Fibroblast of skin of abdomen (primary cell): ENCODE measurements at regions not wholly inside any gene's neighbourhood (a gene's known extent, or its start where the extent isn't known, plus 50 kb on each side); places are given as distances from the start of the nearest gene placed in this dataset.
A peak's percentile ranks its signal among the peaks of the same experiment; 100 is the strongest.
"Not testable (repeated sequence)": the region's sequence is repeated elsewhere in the genome, so short reads cannot be mapped to it uniquely, and the experiment has no call there.

Experiments
- DNase-seq: peaks from one replicate; pipeline ENCODE4 v3.0.0-alpha.2; 2013

DNA sequence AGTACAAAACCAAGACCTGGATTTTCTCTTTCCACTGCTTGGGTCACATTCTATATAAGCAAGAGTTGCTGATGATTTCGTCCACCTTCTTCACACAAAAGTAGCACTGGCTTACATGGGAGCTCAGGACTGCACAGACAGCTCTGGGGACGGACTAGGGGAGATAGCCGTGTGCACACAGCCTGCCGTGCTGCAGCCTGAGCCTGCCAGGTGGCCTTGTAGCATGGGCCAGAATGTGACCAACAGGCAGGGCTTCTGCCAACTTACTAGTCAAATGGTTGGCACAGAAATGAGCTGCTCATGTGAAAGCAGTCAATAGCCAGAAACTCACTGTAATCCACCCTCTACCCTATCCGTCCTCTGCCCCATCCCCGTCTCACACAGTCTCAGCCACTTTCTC, 299.0 kb downstream of the ANAPC1 start:
- DNase-seq = not testable (repeated sequence)

DNA sequence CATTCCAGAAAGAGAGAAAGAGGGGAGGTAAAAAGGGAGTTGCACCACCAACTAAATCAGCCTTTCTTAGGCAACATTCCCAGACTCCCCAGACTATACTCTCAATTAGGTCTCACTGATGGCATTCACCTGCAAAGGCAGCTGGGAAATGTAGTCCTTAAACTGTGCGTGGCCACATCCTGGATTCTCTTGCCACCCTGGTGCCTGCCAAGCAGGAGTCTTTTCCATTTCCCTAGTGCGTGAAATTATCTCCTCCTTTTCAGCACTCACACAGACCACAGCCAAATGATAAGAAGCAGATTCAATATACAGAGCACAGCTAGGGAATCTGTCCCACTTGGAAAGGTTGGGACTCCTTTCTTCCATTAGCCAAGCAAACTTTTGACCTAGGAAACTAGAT, 298.0 kb downstream of the ANAPC1 start:
- not testable (repeated sequence) for DNase-seq

DNA sequence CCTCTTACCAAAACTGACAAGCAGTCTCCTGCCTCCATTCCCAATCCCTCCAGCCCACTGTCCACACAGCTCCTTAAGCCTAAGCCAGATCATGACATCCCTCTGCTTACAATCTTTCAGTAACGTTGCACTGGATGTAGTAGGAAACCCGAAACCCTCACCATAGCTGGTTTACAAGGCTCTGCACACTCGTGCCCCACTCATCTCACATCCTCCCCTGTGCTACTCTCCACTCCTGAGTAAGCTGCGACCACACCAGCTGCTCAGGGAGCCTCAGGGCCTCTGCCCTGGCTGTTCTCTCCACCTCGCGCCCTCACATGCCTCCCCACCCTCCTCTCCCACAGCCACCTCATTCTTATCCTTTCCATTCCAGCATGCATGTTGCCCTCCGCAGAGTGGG, 288.9 kb downstream of the ANAPC1 start:
- not testable (repeated sequence) for DNase-seq

DNA sequence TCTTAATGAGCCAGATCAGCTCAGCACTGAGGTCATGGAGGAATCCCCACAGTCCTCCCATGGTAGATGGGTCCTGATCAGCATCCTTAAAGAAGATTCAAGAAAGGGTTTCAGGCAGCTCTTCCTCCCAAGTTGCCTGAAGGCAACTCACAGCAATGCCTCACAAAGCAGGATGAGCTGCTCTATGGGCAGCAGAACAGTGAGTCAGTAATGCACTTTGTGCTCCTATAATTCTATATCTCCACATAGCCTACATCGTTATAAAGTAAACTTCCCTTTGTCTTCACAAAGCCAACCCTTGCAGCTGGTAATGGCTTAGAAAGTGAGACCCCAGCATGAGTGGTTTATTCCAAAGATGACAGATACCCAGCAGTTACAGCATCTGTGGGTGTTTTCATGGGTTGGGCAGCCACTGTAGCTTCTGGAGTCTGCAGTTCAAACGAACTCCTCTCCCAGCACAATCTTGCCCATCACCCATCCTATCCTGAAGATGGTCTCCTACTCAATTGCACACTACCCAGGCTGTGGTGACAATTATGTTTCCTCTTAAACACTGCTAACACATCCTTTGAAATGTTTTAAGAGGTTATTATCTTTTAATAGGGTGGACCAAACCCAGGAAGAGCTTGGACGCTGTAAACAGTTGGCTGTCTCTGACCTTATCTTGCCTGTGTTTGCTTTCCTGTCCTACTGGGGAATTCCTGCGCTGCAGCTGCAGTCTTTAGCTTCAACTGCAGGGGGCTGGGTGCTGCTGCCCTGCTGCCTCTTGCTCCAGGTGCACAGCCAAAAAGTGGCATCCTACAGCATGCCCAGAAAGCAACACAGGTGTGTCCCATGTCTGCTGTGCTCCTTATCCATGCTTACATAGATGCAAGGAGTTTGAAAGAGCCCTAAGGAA, 286.9 kb downstream of the ANAPC1 start:
- not testable (repeated sequence) for DNase-seq

DNA sequence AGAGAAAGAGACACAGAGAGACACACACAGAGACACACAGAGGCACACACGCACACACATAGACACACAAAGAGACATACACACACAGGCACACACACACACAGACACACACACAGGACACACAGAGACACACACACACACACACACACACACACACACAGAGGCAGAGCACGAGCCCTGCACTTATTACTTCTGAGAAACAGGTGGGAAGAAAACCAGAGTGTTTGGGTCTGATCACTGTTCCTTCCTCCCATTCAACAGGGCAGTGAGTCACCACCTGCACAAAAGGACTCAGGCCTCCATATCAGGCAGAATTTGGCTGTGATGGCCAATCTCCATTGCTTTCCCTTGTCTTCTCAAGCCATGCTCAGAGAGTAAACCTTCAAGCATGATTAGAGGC, 285.0 kb downstream of the ANAPC1 start:
- DNase-seq = not testable (repeated sequence)

DNA sequence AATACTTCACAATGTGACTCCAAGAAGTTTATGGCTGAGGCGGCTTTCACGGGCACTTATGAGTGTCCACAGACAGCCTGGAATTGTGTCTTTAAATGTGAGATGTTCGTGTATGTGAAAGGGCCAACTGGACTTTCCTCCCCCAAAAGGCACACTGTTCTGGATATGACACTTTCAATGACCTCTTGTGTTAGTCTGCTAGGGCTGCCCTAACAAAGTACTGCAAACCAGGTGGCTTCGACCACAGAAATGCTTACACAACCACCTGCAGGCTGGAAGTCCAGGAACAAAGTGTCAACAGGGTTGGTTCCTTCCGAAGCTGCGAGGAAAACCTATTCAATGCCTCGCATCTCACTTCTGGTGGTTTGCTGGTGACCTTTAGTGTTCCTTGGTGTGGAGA, 281.7 kb downstream of the ANAPC1 start:
- not testable (repeated sequence) for DNase-seq

DNA sequence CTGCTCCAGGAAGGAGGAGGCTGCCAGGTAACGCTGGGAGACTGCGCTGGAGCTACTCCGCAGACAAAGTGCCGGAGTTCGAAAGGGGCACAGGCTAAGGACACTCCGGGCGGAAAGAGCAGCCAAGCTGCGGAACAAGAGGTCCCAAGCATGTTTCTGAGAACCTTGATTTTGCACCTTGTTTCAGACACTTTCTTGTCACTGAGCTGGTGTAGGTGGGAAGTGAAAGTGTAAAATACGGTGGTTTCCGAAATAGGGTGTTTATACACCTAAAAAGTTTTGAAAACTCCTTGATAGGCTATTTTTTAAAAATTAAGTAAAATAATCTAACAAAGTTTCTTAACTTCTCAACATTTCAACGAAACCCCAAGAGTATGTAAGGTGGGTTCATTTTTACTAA, 278.2 kb downstream of the ANAPC1 start:
- not testable (repeated sequence) for DNase-seq

DNA sequence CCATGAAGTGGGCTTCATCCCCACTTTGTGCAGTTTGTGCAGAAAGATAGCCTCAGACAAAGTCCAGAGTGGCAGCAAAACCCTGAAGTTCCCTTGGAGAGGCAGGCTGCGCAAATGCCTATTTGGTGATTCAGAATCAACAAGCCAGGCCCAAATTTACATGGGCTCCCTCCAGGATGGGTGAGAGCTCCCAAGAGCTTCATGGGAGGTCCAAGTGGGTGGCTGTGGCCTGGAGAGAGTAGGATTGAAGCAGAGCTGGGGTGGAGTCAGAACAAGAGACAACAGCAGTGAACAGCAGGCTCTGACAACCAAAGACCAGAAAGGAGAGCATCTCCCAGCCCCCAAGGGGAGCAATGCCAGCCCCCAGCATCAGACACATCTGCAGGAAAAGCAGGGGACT, 277.4 kb downstream of the ANAPC1 start:
- not testable (repeated sequence) for DNase-seq

DNA sequence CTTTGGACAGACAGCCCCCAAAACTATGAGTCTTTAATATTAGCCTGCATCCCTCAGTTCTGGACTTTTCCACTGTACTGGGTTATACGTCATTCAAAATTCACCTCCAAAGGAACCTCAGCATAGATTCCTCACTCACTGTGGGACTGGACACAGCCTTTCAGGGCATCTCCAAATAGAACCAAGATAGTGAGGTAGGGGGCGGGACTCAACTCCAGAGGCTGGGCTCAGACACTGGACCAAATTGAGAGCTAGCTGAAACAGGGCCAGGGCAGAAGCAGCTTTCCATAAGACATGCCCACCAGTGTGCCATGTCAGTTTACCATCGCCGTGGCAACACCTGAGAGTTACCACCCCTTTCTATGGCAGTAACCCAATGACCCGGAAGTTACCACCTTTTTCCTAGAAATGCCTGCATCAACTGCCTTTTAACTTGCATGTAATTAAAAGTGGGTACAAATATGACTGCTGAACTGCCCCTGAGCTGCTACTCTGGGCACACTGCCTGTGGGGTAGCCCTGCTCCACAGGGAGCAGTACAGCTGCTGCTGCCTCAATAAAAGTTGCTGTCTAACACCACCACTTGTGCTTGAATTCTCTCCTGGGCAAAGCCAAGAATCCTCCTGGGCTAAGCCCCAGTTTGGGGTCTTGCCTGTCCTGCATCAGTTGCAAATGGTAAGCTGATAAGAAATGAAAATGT, 274.7 kb downstream of the ANAPC1 start:
- DNase-seq = not testable (repeated sequence)

DNA sequence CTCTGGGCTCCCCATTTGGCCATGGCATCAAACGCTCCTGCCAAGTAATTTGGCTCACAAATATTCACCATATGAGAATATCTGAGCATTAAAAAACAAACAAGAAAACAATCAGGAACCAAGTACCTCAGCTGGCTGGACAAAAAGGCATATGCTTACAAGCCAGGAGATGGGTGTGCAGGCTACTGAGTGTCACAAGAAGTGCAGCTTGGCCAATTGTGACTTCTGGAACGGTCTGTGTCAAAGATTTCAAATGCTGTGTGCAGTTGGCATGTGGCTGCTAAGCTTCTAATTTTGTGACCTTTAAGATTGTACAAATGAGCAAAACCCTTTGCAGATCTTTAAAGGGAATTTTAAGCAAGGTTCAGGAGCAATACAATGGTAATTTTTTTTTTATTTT, 274.0 kb downstream of the ANAPC1 start:
- DNase-seq = not testable (repeated sequence)

DNA sequence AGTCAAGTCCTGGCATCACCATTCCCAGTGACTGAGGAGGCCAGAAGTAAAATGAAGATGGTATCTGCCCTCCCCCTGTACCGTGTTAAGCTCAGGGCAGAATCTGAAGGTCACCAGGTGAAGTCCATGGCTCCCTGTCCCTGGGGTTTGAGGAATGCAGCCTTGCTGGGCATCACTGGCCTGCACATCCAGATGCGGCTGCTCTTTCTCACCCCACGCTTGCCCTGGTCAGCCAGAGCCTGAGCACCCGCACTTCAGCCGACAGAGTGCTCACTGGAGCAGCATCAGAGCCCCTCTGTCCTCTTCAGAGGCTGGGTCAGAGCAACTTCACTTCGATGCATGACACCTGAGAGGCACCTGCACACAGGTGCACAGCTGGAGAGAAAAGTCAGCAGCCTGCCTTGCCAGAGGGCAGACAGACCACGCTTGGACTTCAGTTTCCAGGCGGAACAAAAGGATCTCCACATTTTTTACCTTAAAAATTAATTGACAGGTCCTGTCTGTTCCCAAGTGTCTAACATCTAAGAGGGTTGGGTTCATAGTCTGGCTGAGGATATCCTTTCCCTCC, 267.3 kb downstream of the ANAPC1 start:
- DNase-seq = no peak

DNA sequence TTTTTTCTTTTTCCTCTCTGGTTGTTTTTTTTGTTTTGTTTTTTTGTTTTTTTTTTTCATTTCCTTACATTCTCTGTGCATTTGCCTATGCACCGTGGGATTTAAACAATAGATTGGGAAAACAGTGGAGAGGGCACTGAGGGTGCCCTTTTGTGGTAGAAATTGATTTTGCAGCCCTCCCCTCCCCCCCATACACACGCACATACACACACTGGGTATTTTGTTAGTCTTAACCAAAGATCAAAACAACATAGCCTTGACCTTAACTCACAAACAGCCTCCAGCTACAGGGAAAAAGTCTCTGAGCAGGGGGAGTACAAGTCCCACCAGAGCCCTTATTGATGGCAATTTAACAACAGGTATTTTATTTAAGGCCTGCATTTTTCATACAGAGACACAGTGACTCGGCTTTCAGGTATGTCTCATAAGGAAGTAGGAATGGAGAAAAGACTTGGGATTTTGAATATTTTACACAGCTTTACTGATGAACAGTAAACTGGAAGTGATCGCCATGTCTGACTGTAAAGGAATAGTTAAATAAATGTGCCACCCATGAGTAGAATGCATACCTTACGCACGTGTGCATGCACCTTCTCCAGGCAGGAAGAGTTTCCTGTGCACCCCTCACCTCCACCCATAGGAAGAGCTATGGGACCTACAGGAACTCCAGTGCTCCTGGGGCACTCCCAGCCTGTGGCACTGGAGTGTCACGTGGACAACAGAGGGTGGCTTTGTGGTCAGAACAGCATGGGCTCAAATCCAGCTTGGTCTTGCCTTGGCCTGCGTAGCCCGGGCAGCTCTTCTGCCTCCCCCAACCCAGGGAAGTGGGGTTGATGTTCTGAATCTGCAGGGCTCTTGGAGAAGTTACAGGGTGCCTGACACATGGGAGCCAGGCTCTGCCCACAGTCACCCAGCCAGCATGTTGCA, 266.4 kb downstream of the ANAPC1 start:
- DNase-seq = peak; percentile 62

DNA sequence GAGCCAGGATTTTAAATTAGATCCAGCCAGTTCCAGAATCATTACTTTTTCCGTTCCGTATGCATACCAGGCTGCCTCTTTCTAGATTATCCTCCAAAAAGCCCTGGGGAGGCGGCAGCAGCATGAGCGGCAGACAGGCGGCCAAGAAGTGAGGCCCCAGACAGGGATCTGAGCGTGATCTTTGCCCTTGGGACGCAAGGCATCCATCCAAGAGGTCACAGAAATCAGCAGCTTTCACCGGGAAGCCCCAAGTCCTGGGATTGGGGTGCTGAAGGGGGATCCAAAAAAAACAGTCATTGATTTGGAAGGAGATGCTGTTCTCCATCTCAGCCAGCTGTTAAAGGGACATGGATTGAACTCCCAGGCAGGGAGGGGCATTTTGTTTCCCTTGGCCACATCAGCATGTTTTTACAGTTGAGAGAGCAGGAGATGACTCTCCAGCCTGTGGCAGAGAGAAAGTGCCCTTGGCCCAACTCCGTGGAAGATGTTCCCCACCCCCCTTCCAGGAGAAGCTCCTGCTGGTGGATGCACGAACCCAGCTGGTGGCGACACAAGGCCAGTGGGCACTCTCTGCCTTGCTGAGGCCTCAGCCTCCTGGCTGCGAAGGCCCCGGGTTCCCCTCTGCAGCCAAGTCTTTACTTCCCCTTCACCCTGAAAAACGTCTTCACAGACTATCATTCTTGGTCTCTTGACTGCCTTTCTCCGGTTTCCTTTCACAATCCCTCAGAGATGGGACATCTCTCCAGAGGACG, 265.6 kb downstream of the ANAPC1 start:
- peak; percentile 23 for DNase-seq

DNA sequence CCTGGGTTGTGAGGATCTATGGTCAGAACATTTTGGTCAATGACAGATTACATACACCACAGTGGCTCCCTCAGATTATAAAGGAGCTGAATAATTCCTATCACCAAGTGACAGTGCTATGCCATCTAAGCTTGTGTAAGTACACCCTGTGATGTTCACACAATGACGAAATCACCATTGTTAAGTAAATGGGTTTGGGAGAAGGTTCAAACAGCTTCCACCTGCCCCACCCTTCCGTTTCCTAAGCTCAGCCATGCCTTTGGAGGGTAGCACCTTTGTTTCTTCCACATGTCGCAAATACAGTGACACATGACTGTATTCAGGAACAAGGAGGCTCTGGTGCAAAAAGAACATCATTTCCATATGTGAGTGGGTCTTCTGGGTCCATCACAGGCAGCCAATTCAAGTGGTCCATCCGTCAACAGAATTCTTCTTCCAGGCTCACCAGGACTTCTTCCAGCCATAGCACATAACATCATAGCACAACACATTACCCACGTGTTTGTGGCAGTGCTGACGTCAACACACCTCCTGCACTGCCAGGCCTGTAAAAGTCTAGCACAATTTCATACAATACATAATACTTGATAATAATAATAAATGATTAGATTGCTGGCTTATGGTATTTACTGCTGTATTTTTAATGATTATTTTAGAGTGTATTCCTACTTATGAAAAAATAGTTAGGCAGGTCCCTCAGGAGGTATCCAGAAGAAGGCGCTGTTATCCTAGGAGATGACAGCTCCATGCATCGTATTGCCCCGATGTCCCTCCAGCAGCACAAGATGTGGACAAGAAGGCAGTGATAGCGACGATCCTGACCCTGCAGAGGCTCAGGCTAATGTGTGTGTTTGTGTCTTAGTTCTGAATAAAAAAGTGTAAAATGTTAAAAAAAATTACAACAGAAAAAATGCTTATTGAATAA, 264.8 kb downstream of the ANAPC1 start:
- DNase-seq = no peak

DNA sequence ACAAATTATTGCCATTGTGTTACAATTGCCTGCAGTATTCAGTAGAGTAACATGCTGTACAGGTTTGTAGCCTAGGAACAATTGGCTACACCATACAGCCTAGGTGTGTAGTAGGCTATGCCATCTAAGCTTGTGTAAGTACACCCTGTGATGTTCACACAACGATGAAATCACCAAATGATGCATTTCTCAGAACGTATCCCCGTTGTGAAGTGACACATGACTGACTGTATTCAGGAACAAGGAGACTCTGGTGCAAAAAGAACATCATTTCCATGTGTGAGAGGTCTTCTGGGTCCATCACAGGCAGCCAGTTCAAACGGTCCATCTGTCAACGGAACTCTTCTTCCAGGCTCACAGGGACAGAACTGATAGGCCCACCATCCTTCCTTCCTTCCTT, 263.7 kb downstream of the ANAPC1 start:
- DNase-seq = no peak

DNA sequence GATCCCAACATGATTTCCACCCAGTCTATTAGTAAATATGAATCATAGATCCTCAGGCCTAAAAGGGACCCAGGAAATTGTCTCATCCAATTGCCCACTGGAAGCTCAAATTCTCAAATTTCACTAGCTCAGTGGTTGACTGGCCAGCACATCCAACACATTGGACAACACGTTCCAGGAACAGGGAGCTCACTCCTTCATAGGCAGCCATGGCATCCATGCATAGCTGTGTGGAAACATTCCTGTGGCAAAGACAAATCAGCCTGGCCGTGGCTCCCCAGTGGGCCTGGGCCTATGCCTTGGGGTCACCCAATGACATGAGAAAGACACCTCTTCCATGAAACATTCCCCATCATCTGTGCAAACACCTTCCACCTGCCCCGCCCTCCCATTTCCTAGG, 261.1 kb downstream of the ANAPC1 start:
- DNase-seq = no peak

DNA sequence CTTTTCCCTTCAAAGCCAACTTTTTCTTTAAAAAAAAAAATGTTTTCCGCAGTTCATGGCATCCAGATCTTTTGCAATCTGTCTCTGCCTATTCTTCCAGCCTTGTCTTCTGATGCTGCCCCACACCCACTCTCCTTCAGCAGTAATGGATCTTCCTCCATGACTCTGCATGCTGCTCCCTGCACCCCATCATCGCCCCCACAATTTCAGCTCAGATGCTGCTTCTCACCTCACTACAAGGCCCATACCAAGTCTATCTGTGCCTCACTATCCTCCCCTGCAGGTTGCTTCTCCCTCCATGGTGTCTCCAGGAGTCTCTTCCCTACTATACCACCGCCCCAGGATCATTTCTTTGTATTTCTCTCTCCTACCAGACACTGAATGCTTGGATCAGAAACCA, 260.6 kb downstream of the ANAPC1 start:
- DNase-seq = no peak

DNA sequence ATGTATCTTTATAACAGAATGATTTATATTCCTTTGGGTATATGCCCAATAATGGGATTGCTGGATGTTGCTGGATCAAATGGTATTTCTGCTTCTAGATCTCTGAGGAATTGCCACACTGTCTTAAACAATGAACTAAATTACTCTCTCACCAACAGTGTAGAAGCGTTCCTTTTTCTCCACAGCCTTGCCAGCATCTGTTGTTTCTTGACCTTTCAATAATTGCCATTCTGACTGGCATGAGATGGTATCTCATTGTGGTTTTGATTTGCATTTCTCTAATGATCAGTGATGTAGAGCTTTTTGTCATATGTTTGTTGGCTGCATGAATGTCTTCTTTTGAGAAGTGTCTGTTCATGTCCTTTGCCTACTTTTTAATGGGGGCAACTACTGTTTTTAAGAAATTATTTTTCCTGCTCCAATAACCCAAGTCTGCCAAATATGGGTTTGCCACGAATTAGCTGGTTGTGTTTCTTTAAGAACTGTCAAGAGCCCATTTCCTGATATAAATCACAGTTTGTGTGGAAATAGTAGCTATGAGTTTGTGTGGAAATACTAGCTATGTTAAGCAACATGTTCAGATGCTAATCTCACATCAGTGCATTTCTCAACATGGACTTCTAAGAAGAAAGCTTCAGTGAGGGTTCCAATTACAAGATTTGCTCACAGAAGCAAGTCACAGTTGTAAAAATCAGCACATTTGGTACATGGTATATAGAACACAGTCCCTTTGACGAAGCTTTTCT, 259.4 kb downstream of the ANAPC1 start:
- peak; percentile 81 for DNase-seq

DNA sequence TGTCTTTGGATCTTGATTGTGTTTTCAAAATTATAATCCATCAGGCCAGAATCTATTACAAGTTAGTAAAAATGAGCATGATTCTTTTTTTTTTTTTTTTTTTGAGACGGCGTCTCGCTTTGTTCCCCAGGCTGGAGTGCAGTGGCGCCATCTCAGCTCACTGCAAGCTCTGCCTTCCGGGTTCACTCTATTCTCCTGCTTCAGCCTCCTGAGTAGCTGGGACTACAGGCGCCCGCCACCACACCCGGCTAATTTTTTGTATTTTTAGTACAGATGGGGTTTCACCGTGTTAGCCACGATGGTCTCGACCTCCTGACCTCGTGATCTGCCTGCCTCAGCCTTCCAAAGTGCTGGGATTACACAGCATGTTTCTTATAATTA, 258.8 kb downstream of the ANAPC1 start:
- not testable (repeated sequence) for DNase-seq
